K562 (cell line): ENCODE measurements at regions not wholly inside any gene's neighbourhood (a gene's known extent, or its start where the extent isn't known, plus 50 kb on each side); places are given as distances from the start of the nearest gene placed in this dataset.

Source experiments
- ATAC-seq: fragments of 200-7000 bp; cut with Tn5 transposase; 3 replicates; pipeline ENCODE4 v1.9.1; 2020; ENCODE audit warnings: moderate library complexity
- BruUV-seq: library from RNA; stranded (reverse); fragments of 400-500 nt; replicated peaks from 2 replicates; lab custom pipeline; 2021; lab: Mats Ljungman, UMichigan
- CTCF ChIA-PET: fragments of 300-600 bp; formaldehyde crosslinking; extraction: SDS; loops from one replicate; lab custom pipeline; 2021; ENCODE audit warnings: low intra/inter-chr PET ratio; lab: Yijun Ruan, JAX
- POLR2A ChIA-PET: fragments of 300-600, 350-650 bp; sonication (Branson Sonifier 250); formaldehyde crosslinking; extraction: SDS; loops from one replicate; lab custom pipeline; 2021; ENCODE audit warnings: antibody characterized with exemption, inconsistent platforms; lab: Yijun Ruan, JAX
- DNase-seq, 4 experiments: peaks; one replicate each; pipeline versions ENCODE4 v3.0.0 to v3.0.0-alpha.2; 2011 to 2018; ENCODE audit warnings: low spot score in 3 of 4, mixed read lengths in 3 of 4; ENCODE audit errors: extremely low read depth in 1 of 4
- FAIRE-seq: peaks from 2 replicates; lab custom pipeline; 2011; peaks lifted over from hg19 to GRCh38; lab: Jason Lieb, UNC
- H2AFZ ChIP-seq: 2 replicates; pipeline ENCODE4 v1.6.0; 2011; ENCODE audit warnings: low read depth, low read length, control low read depth, inconsistent platforms
- H3K27ac ChIP-seq: fragments of 200-600 bp; 3 replicates; pipeline ENCODE4 v1.8.0; 2011; ENCODE audit warnings: low read depth, mild to moderate bottlenecking, control low read depth, inconsistent platforms, low read length, moderate library complexity, mixed read lengths; ENCODE audit errors: extremely low read depth
- H3K27me3 ChIP-seq, 2 experiments: fragments of 300-600 bp in 1 of 2; 2 replicates in 1 of 2; 3 replicates in 1 of 2; pipeline versions ENCODE4 v1.6.0 to v1.8.0; 2011; ENCODE audit warnings: inconsistent platforms in 2 of 2, low read length in 2 of 2, mild to moderate bottlenecking in 1 of 2, mixed read lengths in 1 of 2, moderate library complexity in 1 of 2; ENCODE audit not compliant: control insufficient read depth in 2 of 2, insufficient read depth in 2 of 2
- H3K36me3 ChIP-seq: fragments of 300-600 bp; 3 replicates; pipeline ENCODE4 v1.8.0; 2011; ENCODE audit warnings: mild to moderate bottlenecking, low read length, inconsistent platforms; ENCODE audit not compliant: control insufficient read depth, insufficient read depth
- H3K4me1 ChIP-seq, 2 experiments: fragments of 200-600 bp in 1 of 2; replicated peaks in 1 of 2; 2 replicates in 1 of 2; 3 replicates in 1 of 2; pipeline versions ENCODE4 v1.5.1 to v1.8.0; 2011; ENCODE audit warnings: inconsistent platforms in 2 of 2, low read length in 2 of 2, mild to moderate bottlenecking in 1 of 2, mixed read lengths in 1 of 2, moderate library complexity in 1 of 2; ENCODE audit not compliant: control insufficient read depth in 2 of 2, insufficient read depth in 2 of 2
- H3K4me2 ChIP-seq: 2 replicates; pipeline ENCODE4 v1.6.1; 2011; ENCODE audit warnings: low read length, control low read depth, inconsistent platforms, mixed read lengths; ENCODE audit not compliant: insufficient read depth
- H3K4me3 ChIP-seq: fragments of 200-600 bp; sonication (generic), shearing (Covaris generic); 2 replicates; pipeline ENCODE4 v1.5.1; 2016; ENCODE audit warnings: control low read depth, inconsistent platforms
- H3K79me2 ChIP-seq: fragments of 200-600 bp; 3 replicates; pipeline ENCODE4 v1.8.0; 2011; ENCODE audit warnings: low read length, inconsistent platforms; ENCODE audit not compliant: control insufficient read depth, insufficient read depth
- H3K9ac ChIP-seq, 2 experiments: 2 replicates each; pipeline versions ENCODE4 v1.6.0 to v1.6.1; 2011; ENCODE audit warnings: low read depth in 2 of 2, low read length in 2 of 2, control low read depth in 1 of 2, inconsistent platforms in 1 of 2, mild to moderate bottlenecking in 1 of 2, mixed read lengths in 1 of 2; ENCODE audit not compliant: insufficient read depth in 1 of 2
- H3K9me1 ChIP-seq: one replicate; pipeline ENCODE4 v1.6.0; 2011; ENCODE audit warnings: inconsistent platforms, mild to moderate bottlenecking, low read length, moderate library complexity; ENCODE audit not compliant: control insufficient read depth, insufficient read depth
- H3K9me3 ChIP-seq: replicated peaks from 2 replicates; pipeline ENCODE4 v1.5.1; 2011; ENCODE audit warnings: low read depth, low read length, inconsistent platforms; ENCODE audit not compliant: control insufficient read depth, insufficient read depth
- H4K20me1 ChIP-seq: replicated peaks from 2 replicates; pipeline ENCODE4 v1.6.1; 2011; ENCODE audit warnings: low read length, inconsistent platforms, mixed read lengths; ENCODE audit not compliant: control insufficient read depth, insufficient read depth
- ARID1B ChIP-seq: fragments of 450-650 bp; IDR thresholded peaks from 2 replicates; pipeline ENCODE4 v1.6.1; 2016; ENCODE audit warnings: antibody characterized with exemption, mild to moderate bottlenecking, inconsistent platforms
- BHLHE40 ChIP-seq: IDR thresholded peaks from 2 replicates; pipeline ENCODE4 v1.6.1; 2011; ENCODE audit warnings: low read length, improper control_type of control experiment
- KDM5B ChIP-seq: fragments of 200-600 bp; sonication (generic); IDR thresholded peaks from 2 replicates; pipeline ENCODE4 v1.6.1; 2012; ENCODE audit warnings: low read depth, mild to moderate bottlenecking, moderate library complexity, low read length, control low read depth, inconsistent platforms; ENCODE audit not compliant: insufficient replicate concordance
- NCOR1 ChIP-seq: fragments of 450-650 bp; IDR thresholded peaks from 2 replicates; pipeline ENCODE4 v1.6.1; 2016; ENCODE audit warnings: mild to moderate bottlenecking, moderate library complexity
- RREB1 ChIP-seq: fragments of 250-450 bp; sonication (Bioruptor Pico); IDR thresholded peaks from 2 replicates; pipeline ENCODE4 v1.4.0; 2020
- TAF15 ChIP-seq: fragments of 200-400 bp; formaldehyde crosslinking; IDR thresholded peaks from 2 replicates; pipeline ENCODE4 v1.6.1; 2017; ENCODE audit warnings: mild to moderate bottlenecking, low read depth, low read length, moderate library complexity
- ZNF830 ChIP-seq: fragments of 250-450 bp; sonication (Bioruptor Pico); IDR thresholded peaks from 2 replicates; pipeline ENCODE4 v1.5.0; 2021; ENCODE audit warnings: mild to moderate bottlenecking
- ZSCAN29 ChIP-seq: fragments of 450-650 bp; IDR thresholded peaks from 2 replicates; pipeline ENCODE4 v1.6.1; 2017
- WGBS: fragments of 100-300 bp; shearing (Covaris generic); methylation state at CpG from one replicate; pipeline ENCODE4 v1.1.6; 2016; ENCODE audit warnings: low coverage, mixed read lengths; ENCODE audit not compliant: insufficient coverage; ENCODE audit errors: missing lambda C conversion rate; 5-methylcytosine and 5-hydroxymethylcytosine counted together
- in situ Hi-C: fragments of 300-500 bp; cut with MboI; formaldehyde crosslinking; loops from 4 replicates; pipeline ENCODE4 v1.15.0; 2018; ENCODE audit warnings: inconsistent platforms, mixed read lengths
- intact Hi-C: fragments of 100-400 bp; cut with micrococcal nuclease; formaldehyde crosslinking; loops from 2 replicates; pipeline ENCODE4 v1.14.2; 2022

DNA sequence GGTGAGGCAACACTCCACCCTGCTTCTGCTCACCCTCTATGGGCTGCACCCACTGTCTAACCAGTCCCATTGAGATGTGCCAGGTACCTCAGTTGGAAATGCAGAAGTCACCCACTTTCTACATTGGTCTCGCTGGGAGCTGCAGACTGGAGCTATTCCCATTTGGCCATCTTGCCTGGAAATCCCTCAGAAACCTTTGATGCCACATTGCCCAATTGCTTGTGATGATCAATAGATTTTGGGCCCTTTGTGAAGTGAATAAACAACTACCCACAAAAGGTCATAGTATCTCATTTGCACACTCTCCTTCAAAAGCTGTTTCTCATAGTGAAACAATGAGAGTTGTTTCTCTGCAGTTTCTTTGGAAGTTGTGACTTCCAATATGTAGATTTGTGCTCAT lies 742.9 kb downstream of the INHBA start (continued):
- TF ChIP-seq NCOR1 (no peak), ZSCAN29 (no peak)

DNA sequence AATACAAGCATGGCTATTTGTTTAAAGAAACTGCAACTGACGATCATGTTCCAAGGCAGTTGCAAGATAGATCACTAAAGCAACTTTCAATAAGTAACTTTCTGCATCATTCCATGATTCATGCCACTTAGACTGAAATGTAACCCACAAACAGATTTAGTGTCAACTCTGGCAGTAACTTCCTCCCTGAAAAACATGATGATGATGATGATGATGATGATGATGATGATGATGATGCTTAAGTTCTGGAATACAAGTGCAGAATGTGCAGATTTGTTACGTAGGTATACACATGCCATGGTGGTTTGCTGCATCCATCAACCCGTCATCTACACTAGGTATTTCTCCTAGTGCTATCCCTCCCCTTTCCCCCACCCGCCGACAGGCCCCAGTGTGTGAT lies 754.7 kb downstream of the INHBA start:
- Histone ChIP-seq H3K27ac (no peak overlapping the region), H4K20me1 (no peaks in the 10 kb centered on the region), H3K36me3 (no peaks in the 10 kb centered on the region), H2AFZ (no peak overlapping the region), H3K27me3 (no peaks in the 10 kb centered on the region)
- intact Hi-C loops: no loop called here
- ATAC-seq: no peak
- POLR2A ChIA-PET: no interaction called here
- no peak for TF ChIP-seq TAF15
- no peak for TF ChIP-seq KDM5B
- TF ChIP-seq BHLHE40: no peak
- TF ChIP-seq ARID1B: no peak
- TF ChIP-seq RREB1 (CRISPR knock-in tag): no peak
- no peak for TF ChIP-seq ZNF830 (CRISPR knock-in tag)
- TF ChIP-seq, all 486 proteins: peak for 0
- 0% methylated on average over 3 of the region's 5 CpGs for WGBS
- in situ Hi-C loops: no loop called here
- CTCF ChIA-PET: no interaction called here
- no peak for FAIRE-seq
- no TSS peak for BruUV-seq
- no peak overlapping the region for H3K9ac ChIP-seq
- H3K4me2 ChIP-seq: no peak overlapping the region
- no peak for DNase-seq
- no peaks in the 10 kb centered on the region for H3K4me1 ChIP-seq
- no peak overlapping the region for H3K4me3 ChIP-seq
- H3K9me1 ChIP-seq: no peaks in the 10 kb centered on the region
- H3K79me2 ChIP-seq: no peaks in the 10 kb centered on the region
- no peaks in the 10 kb centered on the region for H3K9me3 ChIP-seq
